ENCODE measurements at regions not wholly inside any gene's neighbourhood (a gene's known extent, or its start where the extent isn't known, plus 50 kb on each side); places are given as distances from the start of the nearest gene placed in this dataset.

- no peak for TF ChIP-seq CTCF (IDR thresholded peaks at IDR 0.05; ENCODE audit: low read depth, low read length)
- no peak overlapping the region for H3K4me3 ChIP-seq (replicated peaks in 1 of 2; ENCODE audit: low read depth in 2 of 2, low read length in 2 of 2)
- DNase-seq (ENCODE audit: low read depth in 2 of 2): peak in 1 of 2 donors; percentile 73
Measured at GRCh38 chr10:8305876-8306652, 251.6 kb downstream of the GATA3 start.

GRCh38 chr10:8306685-8307364, 252.3 kb downstream of the GATA3 start:
- peak in 1 of 2 donors; percentile 54 for DNase-seq (ENCODE audit: low read depth in 2 of 2)
- no peak overlapping the region for H3K4me3 ChIP-seq (replicated peaks in 1 of 2; ENCODE audit: low read depth in 2 of 2, low read length in 2 of 2)
- TF ChIP-seq CTCF (IDR thresholded peaks at IDR 0.05; ENCODE audit: low read depth, low read length): no peak

GRCh38 chr10:8310930-8311329, 256.4 kb downstream of the GATA3 start:
- no peak for TF ChIP-seq CTCF (IDR thresholded peaks at IDR 0.05; ENCODE audit: low read depth, low read length)
- no peak for DNase-seq (ENCODE audit: low read depth in 2 of 2)
- H3K4me3 ChIP-seq (replicated peaks in 1 of 2; ENCODE audit: low read depth in 2 of 2, low read length in 2 of 2): no peak overlapping the region

- no peak for TF ChIP-seq CTCF (IDR thresholded peaks at IDR 0.05; ENCODE audit: low read depth, low read length)
- no peak for DNase-seq (ENCODE audit: low read depth in 2 of 2)
- H3K4me3 ChIP-seq (replicated peaks in 1 of 2; ENCODE audit: low read depth in 2 of 2, low read length in 2 of 2): no peak overlapping the region
Measured at GRCh38 chr10:8311526-8312070, 257.1 kb downstream of the GATA3 start.

- peak in 1 of 2 donors; percentile 37 for DNase-seq (ENCODE audit: low read depth in 2 of 2)
- no peak overlapping the region for H3K4me3 ChIP-seq (replicated peaks in 1 of 2; ENCODE audit: low read depth in 2 of 2, low read length in 2 of 2)
- no peak for TF ChIP-seq CTCF (IDR thresholded peaks at IDR 0.05; ENCODE audit: low read depth, low read length)
Measured at GRCh38 chr10:8312079-8312478, 257.6 kb downstream of the GATA3 start.

GRCh38 chr10:8312781-8313180, 258.3 kb downstream of the GATA3 start:
- no peak for TF ChIP-seq CTCF (IDR thresholded peaks at IDR 0.05; ENCODE audit: low read depth, low read length)
- H3K4me3 ChIP-seq (replicated peaks in 1 of 2; ENCODE audit: low read depth in 2 of 2, low read length in 2 of 2): no peak overlapping the region
- peak; percentile 44 to 80 for DNase-seq (ENCODE audit: low read depth in 2 of 2)
